AG04449 (cell line): ENCODE measurements at regions not wholly inside any gene's neighbourhood (a gene's known extent, or its start where the extent isn't known, plus 50 kb on each side); places are given as distances from the start of the nearest gene placed in this dataset.
A peak's percentile ranks its signal among the peaks of the same experiment; 100 is the strongest.

Experiments used
- CTCF ChIA-PET: fragments of 350-600 bp; formaldehyde crosslinking; extraction: SDS; loops from one replicate; lab custom pipeline; 2021; ENCODE audit warnings: antibody characterized with exemption; lab: Yijun Ruan, JAX
- POLR2A ChIA-PET: fragments of 400-600, 350-600 bp; formaldehyde crosslinking; extraction: SDS; loops from one replicate; lab custom pipeline; 2020; ENCODE audit warnings: antibody characterized with exemption, inconsistent platforms; lab: Yijun Ruan, JAX
- DNase-seq: peaks from one replicate; pipeline ENCODE4 v3.0.0-alpha.2; 2010; ENCODE audit warnings: low read depth, low spot score
- H3K4me3 ChIP-seq: 2 replicates; pipeline ENCODE4 v1.5.1; 2011; ENCODE audit warnings: low read depth, mild to moderate bottlenecking, control low read depth, low read length
- CTCF ChIP-seq: IDR thresholded peaks from one replicate; pipeline ENCODE4 v1.5.1; 2011; ENCODE audit warnings: mild to moderate bottlenecking, moderate library complexity, low read length, control low read depth, inconsistent platforms; ENCODE audit not compliant: insufficient read depth; ENCODE audit errors: missing control alignments

DNA sequence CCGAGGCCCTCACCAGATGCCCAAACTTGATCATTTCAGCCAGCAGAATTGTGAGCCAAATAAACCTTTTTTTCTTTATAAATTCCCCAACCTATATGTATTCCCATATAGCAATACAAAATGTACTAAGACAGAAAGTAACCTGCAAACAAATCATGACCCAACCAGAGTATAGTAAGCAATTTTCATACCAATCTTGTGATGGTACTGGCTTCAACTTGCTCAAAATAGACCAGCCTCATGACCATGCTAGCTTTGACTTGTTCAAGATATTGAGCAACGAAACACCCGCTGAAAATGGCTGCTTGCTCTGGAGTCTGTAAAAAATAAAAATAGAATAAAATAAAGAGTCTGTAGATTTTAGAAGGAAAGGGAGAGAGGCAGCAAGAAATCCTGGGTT, 97.6 kb downstream of the C1D start:
- H3K4me3 ChIP-seq, result no peak overlapping the region
- TF ChIP-seq CTCF, result no peak
- DNase-seq, result peak; percentile 12
- ChIA-PET CTCF (no interaction called here), POLR2A (no interaction called here)

DNA sequence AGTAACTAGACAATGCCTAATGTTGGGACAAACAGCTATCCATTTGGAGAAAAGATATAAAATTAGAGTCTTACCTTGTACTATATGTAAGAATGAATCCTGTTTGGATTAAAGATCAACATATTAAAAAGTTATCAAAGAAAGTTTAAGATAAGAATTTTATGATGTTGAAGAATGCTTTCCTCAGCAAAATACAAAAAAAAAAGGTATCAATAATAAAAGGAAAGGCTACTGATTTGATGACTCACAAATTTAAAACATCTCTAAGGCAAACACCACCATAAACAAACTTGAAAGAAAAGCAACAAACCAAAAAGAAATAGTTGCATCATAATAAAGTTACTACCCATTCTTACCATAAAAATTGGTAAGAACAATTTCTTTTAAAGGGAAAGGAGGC, 92.7 kb downstream of the C1D start:
- CTCF ChIA-PET, result interaction anchor here (1.4 kb wide), 1 partner anchor 16 kb away, joined by 3 read pairs; no protein-coding TSS in a partner anchor
- H3K4me3 ChIP-seq, result no peak overlapping the region
- DNase-seq, result no peak
- POLR2A ChIA-PET, result no interaction called here
- TF ChIP-seq CTCF, result no peak

GRCh38 chr2:67970542-67970941, 92.3 kb downstream of the C1D start:
- DNase-seq, result no peak
- CTCF ChIA-PET, result interaction anchor here (1.4 kb wide), 1 partner anchor 17 kb away, joined by 3 read pairs; no protein-coding TSS in a partner anchor
- H3K4me3 ChIP-seq, result no peak overlapping the region
- POLR2A ChIA-PET, result no interaction called here
- no peak for TF ChIP-seq CTCF

DNA sequence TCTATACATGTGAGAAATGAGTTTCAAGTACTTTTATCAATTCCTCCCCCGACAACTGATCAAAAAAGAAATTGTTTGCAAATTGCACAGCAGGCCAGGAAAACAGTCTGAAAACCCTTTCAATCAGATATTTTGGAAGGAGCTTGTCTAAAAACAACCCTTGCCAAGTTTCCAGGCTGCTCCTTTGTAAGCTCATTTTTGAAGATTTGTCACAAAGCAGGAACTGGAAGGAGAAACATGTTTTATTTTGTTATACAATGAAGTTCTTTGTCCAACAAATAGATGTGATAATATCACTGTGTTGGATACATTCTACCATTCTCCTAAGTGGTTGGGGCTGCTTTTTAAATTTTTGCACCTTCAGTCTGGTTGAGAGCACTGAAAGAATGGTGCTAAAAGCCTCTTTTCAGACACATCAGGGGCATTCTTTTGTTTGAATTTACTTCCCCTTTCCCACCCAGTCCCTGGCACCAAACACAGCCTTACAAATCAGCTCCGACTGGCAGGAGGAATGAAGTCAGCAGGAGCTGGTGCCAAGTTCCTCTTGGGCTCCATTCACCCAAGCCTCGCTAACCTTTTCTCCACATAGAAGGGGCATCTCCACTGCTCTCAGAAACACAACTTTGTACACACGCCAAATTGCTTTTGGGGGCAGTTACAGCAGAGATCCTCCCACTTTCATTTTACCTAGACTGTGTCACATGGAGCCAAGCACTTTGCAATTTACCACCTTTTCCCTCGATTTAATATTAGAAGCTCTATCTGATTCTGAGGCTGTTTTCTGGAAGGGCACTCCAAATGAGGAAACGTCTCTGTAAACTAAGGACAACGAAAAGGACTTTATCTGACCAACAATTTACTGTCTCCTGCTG, 88.0 kb downstream of the C1D start:
- CTCF ChIA-PET, result interaction anchor here (0.7 kb wide), 1 partner anchor 11 kb away, joined by 3 read pairs; no protein-coding TSS in a partner anchor
- POLR2A ChIA-PET, result no interaction called here
- DNase-seq, result no peak

DNA sequence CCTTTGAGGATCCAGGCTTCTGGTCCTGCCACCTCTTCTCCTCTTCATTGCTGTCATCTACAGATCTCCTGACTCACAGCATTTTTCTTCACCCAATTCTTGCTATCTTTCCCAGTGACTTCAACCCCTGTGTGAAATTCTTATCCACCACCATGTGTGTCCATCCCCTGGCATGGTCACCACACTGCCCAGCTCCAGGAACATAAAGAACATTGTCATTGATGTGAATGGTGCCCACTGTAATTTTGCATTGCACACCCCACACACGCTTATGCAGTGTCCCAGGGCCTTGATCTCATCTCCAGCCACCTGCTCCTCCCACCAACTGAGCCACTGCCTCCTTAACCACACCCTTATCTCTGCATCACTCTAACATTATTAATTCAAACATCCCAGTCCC, 85.3 kb downstream of the C1D start:
- no peak overlapping the region for H3K4me3 ChIP-seq
- POLR2A ChIA-PET, result no interaction called here
- no peak for DNase-seq
- CTCF ChIA-PET, result no interaction called here
- no peak for TF ChIP-seq CTCF

More for the DNA sequence above, 88.0 kb downstream of the C1D start:
- TF ChIP-seq CTCF, result no peak
- H3K4me3 ChIP-seq, result no peak overlapping the region

DNA sequence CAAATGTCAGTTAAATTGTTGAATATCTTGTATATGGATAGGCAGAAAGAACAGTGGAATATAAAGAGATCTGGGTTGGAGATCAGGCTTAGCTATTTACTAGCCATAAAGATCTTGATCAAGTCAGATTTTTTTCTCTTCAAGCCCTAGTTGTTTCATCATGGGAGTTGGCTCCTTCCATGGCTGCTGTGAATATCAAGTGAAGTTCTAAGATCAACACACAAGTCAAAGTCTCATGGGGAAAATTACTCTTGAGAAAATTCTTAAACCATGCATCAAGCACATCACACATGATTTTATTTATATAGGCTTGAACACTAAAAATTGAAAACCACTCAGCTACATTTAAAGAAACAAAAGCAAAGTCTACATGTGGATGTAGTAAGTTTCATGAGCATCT, 79.8 kb downstream of the C1D start:
- CTCF ChIA-PET, result no interaction called here
- POLR2A ChIA-PET, result no interaction called here

More for the DNA sequence above, 79.8 kb downstream of the C1D start:
- DNase-seq, result peak; percentile 72
- no peak for TF ChIP-seq CTCF
- no peak overlapping the region for H3K4me3 ChIP-seq
